Activated effector memory CD4-positive, alpha-beta T cell treated with anti-CD3 and anti-CD28 coated beads, Interleukin-2, amount 50 U/mL, for 16 hours (primary cell): ENCODE measurements at regions not wholly inside any gene's neighbourhood (a gene's known extent, or its start where the extent isn't known, plus 50 kb on each side); places are given as distances from the start of the nearest gene placed in this dataset.

Experiments used
- DNase-seq: peaks from one replicate; pipeline ENCODE4 v3.0.0-alpha.2; 2020

- no peak for DNase-seq
Observed at GRCh38 chr2:146038014-146038413, 1518.1 kb upstream of the ZEB2 start.

- DNase-seq: no peak
Observed at GRCh38 chr2:146037334-146037870, 1517.5 kb upstream of the ZEB2 start.

- no peak for DNase-seq
Observed at GRCh38 chr2:146031158-146031557, 1511.2 kb upstream of the ZEB2 start.

- no peak for DNase-seq
Observed at GRCh38 chr2:146027156-146027555, 1507.2 kb upstream of the ZEB2 start.

DNA sequence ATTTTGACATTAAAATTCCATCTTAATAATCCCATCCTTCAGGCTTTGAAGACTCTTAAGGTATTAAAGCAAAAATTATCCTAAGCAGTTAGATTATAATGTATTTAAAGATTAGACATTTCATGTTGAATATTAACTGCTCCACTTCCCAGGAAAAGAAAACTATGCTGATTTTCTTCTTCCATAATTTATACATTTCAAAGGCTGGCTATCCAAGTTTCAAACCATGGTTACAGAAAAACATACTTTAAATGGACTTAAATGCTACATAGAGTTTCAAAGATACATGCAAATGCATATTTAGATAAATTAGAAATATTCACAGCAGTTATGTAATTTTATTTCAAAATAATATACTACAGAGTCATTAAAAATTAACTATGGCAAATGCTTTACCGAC, 1505.6 kb upstream of the ZEB2 start:
- no peak for DNase-seq

DNA sequence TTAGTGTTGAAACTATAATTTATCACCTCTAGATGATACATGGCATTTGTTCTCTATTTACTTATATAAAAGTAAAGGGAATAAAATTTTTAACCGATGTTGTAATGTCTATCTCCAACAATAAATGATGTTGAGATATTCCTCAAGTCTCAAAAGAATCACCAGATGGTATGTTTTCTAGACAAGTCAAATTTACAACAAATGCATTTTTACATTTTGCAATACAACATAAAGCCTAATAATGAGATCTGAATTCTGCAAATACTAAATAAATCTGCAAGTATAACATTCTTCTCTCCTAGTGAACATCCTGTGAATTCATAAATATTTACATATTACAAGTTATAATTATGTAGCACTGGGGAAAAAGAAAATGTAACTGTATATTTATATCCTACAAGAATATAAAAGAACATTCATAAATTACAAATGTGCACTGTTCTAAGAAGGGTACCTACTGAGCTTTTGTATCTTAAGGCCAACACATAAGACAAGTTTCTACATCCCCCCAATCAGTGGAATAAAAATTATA, 1504.4 kb upstream of the ZEB2 start:
- no peak for DNase-seq

- no peak for DNase-seq
Observed at GRCh38 chr2:146004462-146004861, 1484.5 kb upstream of the ZEB2 start.

DNA sequence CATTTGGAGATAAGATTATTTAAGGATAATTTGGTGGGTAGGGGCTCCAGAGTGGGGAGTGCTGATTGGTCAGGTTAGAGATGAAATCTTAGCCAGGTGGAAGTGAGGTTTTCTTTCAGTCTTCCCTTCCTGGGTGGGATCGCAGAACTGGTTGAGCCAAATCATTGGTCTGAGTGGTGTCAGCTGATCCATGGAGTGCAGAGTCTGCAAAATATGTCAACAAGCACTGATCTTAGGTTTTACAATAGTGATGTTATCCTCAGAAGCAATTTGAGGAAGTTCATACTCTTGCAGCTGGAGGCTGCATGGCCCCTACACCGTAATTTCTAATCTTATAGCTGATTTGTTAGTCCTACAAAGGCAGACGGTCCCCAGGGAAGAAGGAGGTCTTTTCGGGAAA, 1483.4 kb upstream of the ZEB2 start:
- no peak for DNase-seq

- DNase-seq: no peak
Observed at GRCh38 chr2:145994910-145995309, 1475.0 kb upstream of the ZEB2 start.

- DNase-seq: no peak
Observed at GRCh38 chr2:145992572-145992971, 1472.7 kb upstream of the ZEB2 start.

GRCh38 chr2:145987793-145988192, 1467.9 kb upstream of the ZEB2 start:
- DNase-seq: no peak

GRCh38 chr2:145985517-145985916, 1465.6 kb upstream of the ZEB2 start:
- DNase-seq: no peak

DNA sequence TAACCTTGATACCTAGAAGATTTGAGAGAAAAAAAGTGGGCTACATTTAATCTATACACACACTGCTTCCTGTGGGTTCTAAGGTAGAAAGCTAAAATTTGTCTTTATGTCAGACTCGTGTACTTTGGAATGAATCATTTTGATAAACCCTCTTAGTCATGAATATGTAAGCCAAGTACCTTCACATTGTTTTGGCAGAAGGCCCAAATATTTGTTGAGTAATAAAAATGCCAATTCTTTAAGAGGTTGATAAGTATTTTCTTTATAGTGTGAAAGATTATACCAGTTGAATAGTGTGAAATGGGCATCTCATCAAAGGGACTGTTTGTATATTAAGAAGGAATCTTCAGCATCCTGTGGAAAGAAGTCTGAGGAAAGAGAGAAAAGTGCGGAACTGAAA, 1464.7 kb upstream of the ZEB2 start:
- DNase-seq: no peak

DNA sequence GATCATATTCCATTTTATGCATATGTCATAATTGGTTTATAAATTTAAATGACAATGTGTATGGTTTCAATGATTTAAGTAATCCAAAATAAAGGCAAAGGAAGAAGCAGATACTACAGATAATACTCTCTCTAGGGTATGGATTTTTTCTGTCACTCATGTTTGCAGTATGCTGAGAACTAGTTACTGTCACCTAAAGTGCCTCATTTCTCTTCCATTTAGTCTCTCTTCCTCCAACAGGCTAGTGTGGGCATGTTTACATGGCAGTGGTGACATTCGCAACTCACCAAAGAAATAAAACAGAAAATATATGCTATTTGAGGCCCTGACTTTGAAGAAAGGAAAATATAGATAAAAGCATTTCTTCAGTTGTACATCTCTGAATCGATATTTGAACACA, 1460.4 kb upstream of the ZEB2 start:
- no peak for DNase-seq

GRCh38 chr2:145975406-145975805, 1455.5 kb upstream of the ZEB2 start:
- DNase-seq: no peak

DNA sequence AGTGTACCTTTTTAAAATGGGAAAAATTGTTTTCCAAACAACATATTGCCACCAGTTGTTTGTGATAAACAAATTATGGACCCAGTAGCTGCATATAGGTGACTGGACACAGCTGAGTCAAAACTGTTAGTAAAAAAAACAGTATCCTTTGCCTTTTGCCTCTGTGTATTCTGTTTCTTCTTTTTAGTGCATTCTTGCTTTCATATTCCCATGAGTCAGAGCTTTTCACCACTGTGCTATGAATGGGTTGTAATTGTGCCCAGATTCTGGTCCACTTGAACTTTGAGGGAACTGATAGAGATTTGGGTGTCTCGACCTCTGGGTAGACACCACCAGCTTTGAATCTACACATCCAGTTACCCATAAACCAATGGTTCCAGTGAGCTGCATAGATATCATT, 1441.9 kb upstream of the ZEB2 start:
- no peak for DNase-seq

GRCh38 chr2:145960479-145961163, 1440.7 kb upstream of the ZEB2 start:
- no peak for DNase-seq

- no peak for DNase-seq
Observed at GRCh38 chr2:145958611-145959010, 1438.7 kb upstream of the ZEB2 start.

GRCh38 chr2:145957929-145958328, 1438.0 kb upstream of the ZEB2 start:
- DNase-seq: no peak

GRCh38 chr2:145939949-145940348, 1420.0 kb upstream of the ZEB2 start:
- DNase-seq: no peak

DNA sequence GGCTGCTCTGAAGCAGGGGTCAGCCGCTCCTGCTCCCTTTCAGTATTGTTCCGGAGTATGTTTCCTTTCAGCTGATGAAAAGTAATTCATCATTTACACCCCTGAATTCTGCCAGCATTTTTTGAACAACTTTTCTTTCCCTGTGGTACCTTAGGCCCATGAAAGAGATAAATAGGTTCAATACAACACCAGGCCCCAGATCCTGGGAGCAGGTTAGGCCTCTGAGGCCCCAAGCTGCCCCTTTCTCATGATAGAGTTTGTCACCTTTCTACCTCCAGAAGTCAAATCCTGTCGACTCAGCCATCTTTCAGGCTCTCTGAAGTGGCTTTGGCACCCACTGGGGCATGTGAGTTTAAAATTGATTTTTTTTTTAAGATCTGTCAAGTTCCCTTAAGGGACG, 1415.1 kb upstream of the ZEB2 start:
- DNase-seq: no peak

DNA sequence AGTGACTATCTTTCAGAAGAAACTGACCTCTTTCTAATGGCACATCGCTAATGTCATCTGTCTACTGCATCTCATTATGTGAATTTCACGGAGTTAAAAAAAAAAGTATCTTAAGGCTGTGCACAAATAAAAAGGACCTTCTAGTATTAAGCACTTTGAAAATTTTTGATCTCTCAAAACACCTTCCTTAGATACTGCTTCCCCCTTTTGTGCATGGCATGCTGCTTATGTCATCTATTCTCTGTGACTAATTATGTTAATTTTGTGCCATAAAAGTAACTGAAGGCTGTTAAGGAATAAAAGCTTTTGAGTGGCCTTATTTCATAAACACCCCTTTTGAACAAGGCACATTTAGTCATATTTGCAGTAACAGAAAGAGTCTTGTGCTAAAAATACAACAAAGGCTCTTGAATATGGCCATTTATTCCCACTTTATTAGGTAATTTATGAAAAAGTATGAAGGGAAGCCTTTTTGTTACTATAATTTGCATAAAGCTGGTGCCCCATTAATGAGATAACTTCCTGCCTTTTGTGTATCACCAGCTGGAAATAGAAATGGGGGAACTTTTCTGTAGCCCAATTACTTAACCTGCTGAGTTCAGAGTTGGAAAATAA, 1412.0 kb upstream of the ZEB2 start:
- no peak for DNase-seq

GRCh38 chr2:145930318-145930717, 1410.4 kb upstream of the ZEB2 start:
- no peak for DNase-seq

DNA sequence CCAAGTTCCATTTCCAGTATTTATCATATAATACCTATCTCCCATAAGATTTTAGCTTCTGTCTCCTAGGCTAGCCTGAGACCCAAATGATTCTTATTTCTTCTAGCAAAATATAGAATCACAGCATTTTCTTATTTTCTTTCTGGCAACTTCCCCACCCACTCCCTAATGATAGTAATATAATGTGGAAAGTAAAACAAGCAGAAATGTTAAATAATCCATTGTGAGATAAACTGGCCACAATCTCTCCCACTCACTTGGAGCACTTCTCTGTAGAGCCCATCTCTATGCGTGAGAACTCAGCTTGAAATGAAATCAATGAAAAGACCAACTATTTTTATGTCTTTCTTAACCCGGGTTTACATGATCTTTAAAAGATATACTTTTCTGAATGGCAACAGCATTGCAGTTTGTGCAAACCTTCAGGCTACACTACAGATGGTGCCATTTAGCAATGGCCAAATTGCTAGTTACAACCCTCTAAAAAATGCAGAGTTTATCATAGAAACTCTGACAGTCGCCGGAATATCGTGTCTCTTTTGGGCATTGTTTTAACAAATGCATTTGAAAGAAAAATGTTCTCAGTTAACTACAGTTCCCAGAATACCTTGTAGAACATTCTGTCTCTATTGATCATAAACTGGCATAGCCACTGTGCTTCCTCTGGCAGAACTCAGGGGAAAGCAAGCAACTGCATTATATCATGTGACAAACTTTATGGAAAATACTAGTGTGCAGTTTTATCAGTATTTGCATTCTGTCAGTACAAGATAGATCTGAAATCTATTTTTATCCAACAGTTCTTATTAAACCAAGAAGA, 1407.4 kb upstream of the ZEB2 start:
- no peak for DNase-seq
